CD4-positive, CD25-positive, alpha-beta regulatory T cell (primary cell): ENCODE measurements at regions not wholly inside any gene's neighbourhood (a gene's known extent, or its start where the extent isn't known, plus 50 kb on each side); places are given as distances from the start of the nearest gene placed in this dataset.
A peak's percentile ranks its signal among the peaks of the same experiment; 100 is the strongest.

Source experiments
- ATAC-seq, 2 donors: fragments of 150-1000 bp; cut with Tn5 transposase; one replicate each; pipeline ENCODE4 v1.10.0; 2021; ENCODE audit warnings: low read depth in 2 of 2, moderate number of reproducible peaks in 2 of 2, moderate library complexity in 1 of 2
- DNase-seq, 3 donors: peaks; one replicate each; pipeline versions ENCODE4 v3.0.0 to v3.0.0-alpha.2; 2012 to 2022; ENCODE audit warnings: mixed read lengths in 1 of 3
- H3K27ac ChIP-seq: one replicate; pipeline ENCODE4 v1.7.0; 2013; ENCODE audit warnings: mild to moderate bottlenecking, low read length; ENCODE audit not compliant: insufficient read depth, poor library complexity, severe bottlenecking
- H3K27me3 ChIP-seq: one replicate; pipeline ENCODE4 v1.7.0; 2013; ENCODE audit warnings: low read length; ENCODE audit not compliant: control insufficient read depth, insufficient read depth
- H3K36me3 ChIP-seq: one replicate; pipeline ENCODE4 v1.7.0; 2013; ENCODE audit warnings: mild to moderate bottlenecking, low read length, moderate library complexity; ENCODE audit not compliant: control insufficient read depth, insufficient read depth
- H3K4me1 ChIP-seq: 2 replicates; pipeline ENCODE4 v1.7.0; 2013; ENCODE audit warnings: mild to moderate bottlenecking, low read length; ENCODE audit not compliant: insufficient read depth, control insufficient read depth, poor library complexity, severe bottlenecking
- H3K4me3 ChIP-seq: one replicate; pipeline ENCODE4 v1.7.0; 2013; ENCODE audit warnings: low read depth, mild to moderate bottlenecking, low read length, moderate library complexity
- H3K9me3 ChIP-seq, 2 experiments: 1 replicate in 1 of 2; 2 replicates in 1 of 2; pipeline ENCODE4 v1.7.0; 2013; ENCODE audit warnings: low read length in 2 of 2, mild to moderate bottlenecking in 1 of 2, moderate library complexity in 1 of 2; ENCODE audit not compliant: control insufficient read depth in 2 of 2
- H3K27ac Mint-ChIP-seq, 3 donors: one replicate each; pipeline ENCODE4 v1.8.0; 2020 to 2022; ENCODE audit warnings: mild to moderate bottlenecking in 3 of 3, mixed read lengths in 3 of 3, moderate library complexity in 2 of 3
- H3K27me3 Mint-ChIP-seq: one replicate; pipeline ENCODE4 v1.8.0; 2022; ENCODE audit warnings: mild to moderate bottlenecking, mixed read lengths
- H3K36me3 Mint-ChIP-seq: one replicate; pipeline ENCODE4 v1.8.0; 2020; ENCODE audit warnings: mixed read lengths
- H3K4me1 Mint-ChIP-seq, 4 donors: one replicate each; pipeline ENCODE4 v1.8.0; 2020 to 2022; ENCODE audit warnings: mixed read lengths in 4 of 4, mild to moderate bottlenecking in 1 of 4
- H3K4me3 Mint-ChIP-seq, 4 donors: one replicate each; pipeline ENCODE4 v1.8.0; 2020 to 2022; ENCODE audit warnings: mild to moderate bottlenecking in 4 of 4, mixed read lengths in 4 of 4, moderate library complexity in 3 of 4
- H3K9me3 Mint-ChIP-seq, 7 donors: one replicate each; pipeline ENCODE4 v1.8.0; 2020 to 2022; ENCODE audit warnings: mixed read lengths in 7 of 7, mild to moderate bottlenecking in 3 of 7, moderate library complexity in 2 of 7

DNA sequence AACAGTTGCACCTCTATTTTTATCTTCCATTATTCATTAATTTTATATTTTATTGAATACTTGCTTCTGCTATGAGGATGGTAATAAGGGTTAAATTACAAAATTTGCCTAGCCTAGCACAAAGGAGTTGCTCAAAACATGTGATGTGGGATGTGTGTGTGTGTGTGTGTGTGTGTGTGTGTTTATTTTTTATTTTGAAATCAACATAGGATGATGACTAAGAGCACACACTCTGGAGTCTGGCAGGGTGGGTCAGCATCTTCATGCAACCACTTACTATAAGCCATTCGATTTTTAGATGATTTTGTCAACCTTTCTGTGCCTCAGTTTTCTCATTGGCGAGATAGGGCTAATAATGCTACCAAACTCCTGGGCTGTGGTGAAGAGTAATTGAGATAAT is 57.7 kb upstream of the MAMDC2 start:
- ATAC-seq (no peak), DNase-seq (no peak)
- no peaks in the 10 kb centered on the region for H3K9me3 ChIP-seq
- Mint-ChIP-seq H3K27me3 (peaks cover 7% of the 10 kb centered on the region), H3K4me3 (no peak overlapping the region), H3K9me3 (peaks cover 0 to 5% (median 0%) of the 10 kb centered on the region in 7 donors), H3K36me3 (no peaks in the 10 kb centered on the region), H3K4me1 (no peaks in the 10 kb centered on the region), H3K27ac (peak overlapping the region in 1 of 3 donors; percentile 48)
- H3K27me3 ChIP-seq = peaks cover 3% of the 10 kb centered on the region
- H3K4me1 ChIP-seq = no peaks in the 10 kb centered on the region
- no peak overlapping the region for H3K27ac ChIP-seq
- H3K36me3 ChIP-seq = no peaks in the 10 kb centered on the region
- no peak overlapping the region for H3K4me3 ChIP-seq

DNA sequence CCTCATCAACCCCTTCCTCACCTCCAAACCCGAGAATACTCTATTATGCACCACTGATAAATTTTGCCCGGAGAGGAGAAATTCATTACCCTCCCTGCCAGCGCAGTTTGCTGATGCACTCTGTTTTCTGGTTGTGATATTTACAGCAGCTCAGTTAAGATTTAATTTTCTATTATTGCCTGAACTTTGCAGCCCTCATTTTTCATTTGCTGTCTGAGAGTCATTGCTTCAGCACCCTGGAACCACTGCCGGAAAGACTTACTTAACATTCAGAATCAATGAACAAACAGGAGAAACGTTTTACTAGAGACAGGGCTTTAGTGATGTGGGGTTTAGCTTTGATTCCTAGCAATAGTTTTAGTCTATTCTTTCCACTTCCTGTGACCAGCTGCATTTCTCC is 56.7 kb upstream of the MAMDC2 start:
- Histone ChIP-seq H3K9me3 (no peaks in the 10 kb centered on the region), H3K36me3 (no peaks in the 10 kb centered on the region), H3K4me3 (no peak overlapping the region), H3K27ac (no peak overlapping the region), H3K4me1 (no peaks in the 10 kb centered on the region), H3K27me3 (no peaks in the 10 kb centered on the region)
- Mint-ChIP-seq H3K9me3 (peaks cover 0 to 5% (median 0%) of the 10 kb centered on the region in 7 donors), H3K27ac (no peak overlapping the region), H3K4me3 (no peak overlapping the region), H3K27me3 (peaks cover 7% of the 10 kb centered on the region), H3K36me3 (no peaks in the 10 kb centered on the region), H3K4me1 (no peaks in the 10 kb centered on the region)
- DNase-seq = no peak
- ATAC-seq = no peak

DNA sequence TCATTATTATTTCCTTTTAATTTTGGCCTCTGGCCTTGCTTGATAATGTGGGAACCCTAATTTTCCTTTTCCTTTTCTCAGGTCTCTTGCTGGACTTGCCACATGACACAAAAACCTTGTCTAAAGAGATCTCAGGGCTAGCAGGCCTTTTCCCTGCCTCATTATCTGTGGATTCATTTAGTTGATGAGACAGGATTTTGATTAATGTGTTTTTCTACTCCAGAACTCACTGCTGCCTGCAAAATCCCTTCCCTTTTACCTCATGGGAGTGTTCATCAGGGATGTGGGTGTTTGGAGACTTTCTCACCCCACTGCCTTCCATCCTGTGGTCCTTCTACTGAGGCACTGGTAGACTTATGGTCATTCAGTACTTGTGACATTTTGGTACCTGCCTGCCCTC is 56.2 kb upstream of the MAMDC2 start:
- no peak overlapping the region for H3K27ac ChIP-seq
- no peak for DNase-seq
- H3K27me3 ChIP-seq = no peaks in the 10 kb centered on the region
- no peaks in the 10 kb centered on the region for H3K36me3 Mint-ChIP-seq
- H3K9me3 ChIP-seq = no peaks in the 10 kb centered on the region
- no peak overlapping the region for H3K4me3 Mint-ChIP-seq
- H3K4me1 ChIP-seq = no peaks in the 10 kb centered on the region
- no peak overlapping the region for H3K27ac Mint-ChIP-seq
- peaks cover 4% of the 10 kb centered on the region for H3K27me3 Mint-ChIP-seq
- no peaks in the 10 kb centered on the region for H3K36me3 ChIP-seq
- no peak for ATAC-seq
- no peak overlapping the region for H3K4me3 ChIP-seq
- H3K4me1 Mint-ChIP-seq = no peaks in the 10 kb centered on the region
- H3K9me3 Mint-ChIP-seq = peaks cover 0 to 5% (median 0%) of the 10 kb centered on the region in 7 donors

DNA sequence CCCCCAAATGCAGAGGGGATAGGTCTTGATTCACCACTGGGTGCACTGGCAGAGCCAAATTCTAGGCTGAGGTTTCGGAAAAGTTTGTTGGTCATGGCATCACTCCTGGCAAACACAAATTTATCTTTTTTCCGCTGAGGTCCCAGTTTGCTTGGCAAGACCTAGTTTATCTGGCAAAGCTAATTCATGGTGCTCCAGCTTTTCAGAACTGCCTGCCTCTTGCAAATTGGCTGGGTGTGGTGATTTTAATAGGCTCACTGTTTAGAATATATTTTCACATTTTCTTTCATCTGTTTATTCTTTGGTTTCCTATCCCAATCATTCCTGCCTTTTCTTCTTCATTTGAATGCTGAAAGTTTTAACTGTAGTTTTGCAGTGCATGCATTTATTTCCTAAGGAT is 50.5 kb upstream of the MAMDC2 start:
- no peaks in the 10 kb centered on the region for H3K36me3 ChIP-seq
- DNase-seq (no peak), ATAC-seq (no peak)
- H3K27me3 ChIP-seq = peaks cover 1% of the 10 kb centered on the region
- no peaks in the 10 kb centered on the region for H3K9me3 ChIP-seq
- no peaks in the 10 kb centered on the region for H3K4me1 ChIP-seq
- Mint-ChIP-seq H3K27ac (no peak overlapping the region), H3K36me3 (no peaks in the 10 kb centered on the region), H3K4me3 (no peak overlapping the region), H3K4me1 (no peaks in the 10 kb centered on the region), H3K9me3 (peaks cover 0 to 6% (median 0%) of the 10 kb centered on the region in 7 donors), H3K27me3 (no peaks in the 10 kb centered on the region)
- H3K4me3 ChIP-seq = no peak overlapping the region
- no peak overlapping the region for H3K27ac ChIP-seq
